ENCODE measurements at regions not wholly inside any gene's neighbourhood (a gene's known extent, or its start where the extent isn't known, plus 50 kb on each side); places are given as distances from the start of the nearest gene placed in this dataset.
"Not testable (repeated sequence)": the region's sequence is repeated elsewhere in the genome, so short reads cannot be mapped to it uniquely, and the experiment has no call there.

GRCh38 chr17:30639391-30639790 is 162.2 kb downstream of the GOSR1 start:
- H3K4me3 Mint-ChIP-seq, H3K36me3 Mint-ChIP-seq, H3K27ac Mint-ChIP-seq, H3K9me3 Mint-ChIP-seq, H3K27me3 Mint-ChIP-seq, DNase-seq, H3K4me1 Mint-ChIP-seq: not testable (repeated sequence)

GRCh38 chr17:30638968-30639367 is 161.8 kb downstream of the GOSR1 start:
- not testable (repeated sequence) for H3K4me1 Mint-ChIP-seq, H3K27ac Mint-ChIP-seq, H3K36me3 Mint-ChIP-seq, H3K9me3 Mint-ChIP-seq, H3K27me3 Mint-ChIP-seq, H3K4me3 Mint-ChIP-seq, DNase-seq

- H3K4me1 Mint-ChIP-seq, H3K27ac Mint-ChIP-seq: not testable (repeated sequence)
These were observed 154.4 kb downstream of the GOSR1 start for GRCh38 chr17:30631651-30632050.

GRCh38 chr17:30625380-30625779 is 148.2 kb downstream of the GOSR1 start:
- not testable (repeated sequence) for H3K36me3 Mint-ChIP-seq, DNase-seq, H3K4me1 Mint-ChIP-seq

More at GRCh38 chr17:30631651-30632050, 154.4 kb downstream of the GOSR1 start:
- not testable (repeated sequence) for H3K4me3 Mint-ChIP-seq, DNase-seq, H3K27me3 Mint-ChIP-seq, H3K36me3 Mint-ChIP-seq, H3K9me3 Mint-ChIP-seq

GRCh38 chr17:30624180-30624579 is 147.0 kb downstream of the GOSR1 start:
- H3K27me3 Mint-ChIP-seq, H3K9me3 Mint-ChIP-seq, H3K27ac Mint-ChIP-seq, DNase-seq, H3K4me3 Mint-ChIP-seq, H3K4me1 Mint-ChIP-seq, H3K36me3 Mint-ChIP-seq: not testable (repeated sequence)

More at GRCh38 chr17:30625380-30625779, 148.2 kb downstream of the GOSR1 start:
- not testable (repeated sequence) for H3K27me3 Mint-ChIP-seq, H3K27ac Mint-ChIP-seq, H3K4me3 Mint-ChIP-seq, H3K9me3 Mint-ChIP-seq

- not testable (repeated sequence) for H3K27ac Mint-ChIP-seq, DNase-seq, H3K9me3 Mint-ChIP-seq, H3K27me3 Mint-ChIP-seq, H3K4me3 Mint-ChIP-seq, H3K36me3 Mint-ChIP-seq, H3K4me1 Mint-ChIP-seq
These were observed 132.5 kb downstream of the GOSR1 start for GRCh38 chr17:30609682-30610081.

- Mint-ChIP-seq H3K36me3 (no peaks in the 10 kb centered on the region), H3K27ac (no peak overlapping the region), H3K9me3 (no peaks in the 10 kb centered on the region), H3K4me1 (peaks cover 18% of the 10 kb centered on the region), H3K4me3 (no peak overlapping the region), H3K27me3 (no peaks in the 10 kb centered on the region)
- DNase-seq: no peak
These were observed 128.3 kb downstream of the GOSR1 start for GRCh38 chr17:30605523-30605922.

GRCh38 chr17:30605027-30605426 is 127.8 kb downstream of the GOSR1 start:
- H3K4me3 Mint-ChIP-seq: no peak overlapping the region
- H3K9me3 Mint-ChIP-seq: no peaks in the 10 kb centered on the region
- H3K36me3 Mint-ChIP-seq: no peaks in the 10 kb centered on the region

GRCh38 chr17:30602396-30602795 is 125.2 kb downstream of the GOSR1 start:
- not testable (repeated sequence) for H3K27ac Mint-ChIP-seq

More at GRCh38 chr17:30605027-30605426, 127.8 kb downstream of the GOSR1 start:
- no peaks in the 10 kb centered on the region for H3K27me3 Mint-ChIP-seq
- peaks cover 18% of the 10 kb centered on the region for H3K4me1 Mint-ChIP-seq
- DNase-seq: no peak
- no peak overlapping the region for H3K27ac Mint-ChIP-seq

GRCh38 chr17:30601984-30602383 is 124.8 kb downstream of the GOSR1 start:
- not testable (repeated sequence) for H3K27me3 Mint-ChIP-seq, DNase-seq, H3K36me3 Mint-ChIP-seq, H3K27ac Mint-ChIP-seq, H3K9me3 Mint-ChIP-seq
- peaks cover 24% of the 10 kb centered on the region for H3K4me1 Mint-ChIP-seq
- peak overlapping the region; percentile 78 for H3K4me3 Mint-ChIP-seq

More at GRCh38 chr17:30602396-30602795, 125.2 kb downstream of the GOSR1 start:
- H3K4me1 Mint-ChIP-seq: peaks cover 24% of the 10 kb centered on the region
- not testable (repeated sequence) for DNase-seq, H3K9me3 Mint-ChIP-seq, H3K4me3 Mint-ChIP-seq, H3K36me3 Mint-ChIP-seq, H3K27me3 Mint-ChIP-seq

- Mint-ChIP-seq H3K9me3 (peaks cover 3% of the 10 kb centered on the region), H3K27ac (peak overlapping the region; percentile 77), H3K36me3 (no peaks in the 10 kb centered on the region), H3K27me3 (no peaks in the 10 kb centered on the region), H3K4me3 (peak overlapping the region; percentile 89), H3K4me1 (peaks cover 24% of the 10 kb centered on the region)
- DNase-seq: peak; percentile 7
These were observed 123.8 kb downstream of the GOSR1 start for GRCh38 chr17:30600830-30601494.

- no peaks in the 10 kb centered on the region for H3K36me3 Mint-ChIP-seq
- peak overlapping the region; percentile 81 for H3K4me3 Mint-ChIP-seq
- DNase-seq: peak; percentile 77
- H3K27me3 Mint-ChIP-seq: no peaks in the 10 kb centered on the region
- peaks cover 24% of the 10 kb centered on the region for H3K4me1 Mint-ChIP-seq
- peaks cover 3% of the 10 kb centered on the region for H3K9me3 Mint-ChIP-seq
- peak overlapping the region; percentile 56 for H3K27ac Mint-ChIP-seq
These were observed 123.0 kb downstream of the GOSR1 start for GRCh38 chr17:30600060-30600829.

- Mint-ChIP-seq H3K4me1 (peaks cover 19% of the 10 kb centered on the region), H3K36me3 (no peaks in the 10 kb centered on the region), H3K9me3 (peaks cover 3% of the 10 kb centered on the region), H3K27ac (no peak overlapping the region), H3K27me3 (no peaks in the 10 kb centered on the region), H3K4me3 (peak overlapping the region; percentile 81)
- DNase-seq: no peak
These were observed 122.3 kb downstream of the GOSR1 start for GRCh38 chr17:30599428-30600059.

- Mint-ChIP-seq H3K4me1 (peaks cover 17% of the 10 kb centered on the region), H3K27ac (no peak overlapping the region), H3K4me3 (no peak overlapping the region), H3K9me3 (peaks cover 3% of the 10 kb centered on the region), H3K36me3 (no peaks in the 10 kb centered on the region), H3K27me3 (no peaks in the 10 kb centered on the region)
- no peak for DNase-seq
These were observed 120.6 kb downstream of the GOSR1 start for GRCh38 chr17:30597776-30598288.

All from activated naive CD8-positive, alpha-beta T cell treated with anti-CD3 and anti-CD28 coated beads for 36 hours (primary cell).